CD4-positive, alpha-beta memory T cell (primary cell): ENCODE measurements at regions not wholly inside any gene's neighbourhood (a gene's known extent, or its start where the extent isn't known, plus 50 kb on each side); places are given as distances from the start of the nearest gene placed in this dataset.

ENCODE experiments used
- CTCF ChIA-PET: fragments of 350-600 bp; sonication (Branson Sonifier 250); formaldehyde crosslinking; loops from one replicate; lab custom pipeline; 2021; ENCODE audit warnings: inconsistent platforms; ENCODE audit not compliant: partially characterized antibody; lab: Charles Lee
- POLR2A ChIA-PET: fragments of 350-600 bp; sonication (Branson Sonifier 250); formaldehyde crosslinking; loops from one replicate; lab custom pipeline; 2021; ENCODE audit not compliant: partially characterized antibody; lab: Charles Lee
- DNase-seq, 5 donors: peaks; one replicate each; pipeline versions ENCODE4 v3.0.0 to v3.0.0-alpha.2; 2020 to 2022; ENCODE audit warnings: mixed read lengths in 1 of 5
- H3K27ac ChIP-seq: one replicate; pipeline ENCODE4 v1.7.0; 2013; ENCODE audit warnings: low read depth, low read length
- H3K27me3 ChIP-seq: 2 replicates; pipeline ENCODE4 v1.7.0; 2013; ENCODE audit warnings: mild to moderate bottlenecking, low read length, moderate library complexity; ENCODE audit not compliant: insufficient read depth
- H3K36me3 ChIP-seq: 2 replicates; pipeline ENCODE4 v1.7.0; 2013; ENCODE audit warnings: mild to moderate bottlenecking, low read length, moderate library complexity; ENCODE audit not compliant: insufficient read depth
- H3K4me1 ChIP-seq: 2 replicates; pipeline ENCODE4 v1.7.0; 2013; ENCODE audit warnings: mild to moderate bottlenecking, low read length, moderate library complexity; ENCODE audit not compliant: insufficient read depth
- H3K4me3 ChIP-seq, 2 donors: one replicate each; pipeline ENCODE4 v1.7.0; 2013; ENCODE audit warnings: low read length in 2 of 2, mild to moderate bottlenecking in 1 of 2
- H3K9me3 ChIP-seq, 2 donors: one replicate each; pipeline ENCODE4 v1.7.0; 2013; ENCODE audit warnings: low read length in 2 of 2, control low read depth in 1 of 2; ENCODE audit not compliant: control insufficient read depth in 1 of 2
- H3K27ac Mint-ChIP-seq, 7 donors: one replicate each; pipeline ENCODE4 v1.8.0; 2020 to 2021; ENCODE audit warnings: mixed read lengths in 7 of 7, mild to moderate bottlenecking in 6 of 7, inconsistent platforms in 3 of 7, moderate library complexity in 3 of 7
- H3K27me3 Mint-ChIP-seq, 2 donors: one replicate each; pipeline ENCODE4 v1.8.0; 2020 to 2021; ENCODE audit warnings: mixed read lengths in 2 of 2
- H3K36me3 Mint-ChIP-seq, 2 donors: one replicate each; pipeline ENCODE4 v1.8.0; 2020 to 2021; ENCODE audit warnings: mixed read lengths in 2 of 2, inconsistent platforms in 1 of 2, mild to moderate bottlenecking in 1 of 2
- H3K4me1 Mint-ChIP-seq, 4 donors: one replicate each; pipeline ENCODE4 v1.8.0; 2020 to 2021; ENCODE audit warnings: mixed read lengths in 4 of 4, mild to moderate bottlenecking in 1 of 4
- H3K4me3 Mint-ChIP-seq, 8 donors: one replicate each; pipeline ENCODE4 v1.8.0; 2020 to 2021; ENCODE audit warnings: mixed read lengths in 8 of 8, mild to moderate bottlenecking in 7 of 8, moderate library complexity in 6 of 8, inconsistent platforms in 3 of 8
- H3K9me3 Mint-ChIP-seq, 8 donors: one replicate each; pipeline ENCODE4 v1.8.0; 2020 to 2021; ENCODE audit warnings: mixed read lengths in 8 of 8, mild to moderate bottlenecking in 5 of 8, inconsistent platforms in 3 of 8, moderate library complexity in 1 of 8
- intact Hi-C: fragments of 100-400 bp; cut with micrococcal nuclease; formaldehyde crosslinking; loops from one replicate; pipeline ENCODE4 v1.15.1; 2023

DNA sequence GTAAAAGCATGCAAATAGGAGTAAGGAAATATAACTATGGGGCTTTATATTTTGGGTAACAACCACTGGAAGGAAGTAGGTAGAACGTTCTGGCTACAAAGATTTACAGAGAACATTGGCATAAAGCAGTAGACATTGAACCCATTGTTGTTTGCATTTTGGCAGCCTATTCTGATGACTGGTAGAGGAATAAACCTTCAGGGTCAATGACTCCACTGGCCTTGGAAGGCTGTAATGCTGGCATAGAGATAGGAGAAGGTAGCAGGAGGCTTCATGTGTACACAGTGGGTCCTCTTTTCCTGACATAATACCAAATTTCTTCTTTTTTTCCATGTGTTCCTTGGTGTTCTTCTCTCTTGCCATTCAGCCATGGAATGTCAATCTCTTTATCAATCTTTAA, 462.8 kb upstream of the ZNF462 start:
- Mint-ChIP-seq H3K4me1 (no peaks in the 10 kb centered on the region), H3K9me3 (peaks cover 0 to 9% (median 5%) of the 10 kb centered on the region in 8 donors), H3K27ac (no peak overlapping the region), H3K36me3 (no peaks in the 10 kb centered on the region), H3K4me3 (no peak overlapping the region), H3K27me3 (no peaks in the 10 kb centered on the region)
- Histone ChIP-seq H3K27ac (no peak overlapping the region), H3K9me3 (no peaks in the 10 kb centered on the region), H3K27me3 (no peaks in the 10 kb centered on the region), H3K4me1 (no peaks in the 10 kb centered on the region), H3K4me3 (no peak overlapping the region), H3K36me3 (no peaks in the 10 kb centered on the region)
- CTCF ChIA-PET: no interaction called here
- intact Hi-C loops: no loop called here
- DNase-seq: no peak
- POLR2A ChIA-PET: no interaction called here

DNA sequence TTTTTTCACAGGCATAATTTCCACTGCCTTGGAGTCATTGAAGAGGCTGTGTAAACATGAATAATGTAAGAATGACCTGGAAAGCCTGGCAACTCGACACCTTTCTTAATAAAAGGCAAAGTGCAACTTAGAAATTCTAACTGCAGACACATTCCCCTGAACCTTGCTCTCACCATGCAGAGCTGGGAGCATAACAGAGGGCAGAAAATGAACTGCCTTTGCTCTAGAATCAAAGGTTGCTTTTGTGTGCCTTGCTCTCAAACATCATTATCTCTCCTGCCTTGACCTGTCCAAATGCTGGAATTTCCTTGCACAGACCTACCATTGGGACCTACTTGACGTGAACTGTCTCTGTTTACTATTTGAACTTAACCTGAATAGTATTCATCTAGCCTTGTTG, 462.0 kb upstream of the ZNF462 start:
- Histone ChIP-seq H3K4me3 (no peak overlapping the region), H3K27ac (no peak overlapping the region), H3K36me3 (no peaks in the 10 kb centered on the region), H3K27me3 (no peaks in the 10 kb centered on the region), H3K4me1 (no peaks in the 10 kb centered on the region), H3K9me3 (no peaks in the 10 kb centered on the region)
- no peaks in the 10 kb centered on the region for H3K4me1 Mint-ChIP-seq
- ChIA-PET POLR2A (no interaction called here), CTCF (no interaction called here)
- H3K36me3 Mint-ChIP-seq: no peaks in the 10 kb centered on the region
- no peak overlapping the region for H3K27ac Mint-ChIP-seq
- intact Hi-C loops: no loop called here
- no peak for DNase-seq
- no peaks in the 10 kb centered on the region for H3K27me3 Mint-ChIP-seq
- H3K4me3 Mint-ChIP-seq: no peak overlapping the region
- peaks cover 0 to 9% (median 5%) of the 10 kb centered on the region in 8 donors for H3K9me3 Mint-ChIP-seq

DNA sequence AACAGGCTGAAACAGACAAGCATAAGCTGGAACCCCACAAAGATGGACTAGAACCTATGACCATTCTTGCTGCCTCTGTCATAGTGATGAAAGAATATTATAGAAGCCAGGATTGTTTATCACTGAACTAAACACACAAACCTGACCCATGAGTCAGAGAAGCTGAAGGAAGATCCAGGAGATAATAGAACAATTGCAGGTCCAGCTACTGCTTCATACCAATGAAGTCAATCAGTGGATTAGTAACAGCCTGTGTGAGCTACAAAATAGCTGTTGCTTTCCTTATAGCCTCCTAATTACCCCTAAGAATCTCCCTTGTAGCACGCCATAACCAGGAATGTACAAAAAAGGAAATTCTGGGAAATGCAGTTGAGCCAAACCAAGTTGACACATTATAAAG, 459.9 kb upstream of the ZNF462 start:
- H3K27ac ChIP-seq: no peak overlapping the region
- Mint-ChIP-seq H3K36me3 (no peaks in the 10 kb centered on the region), H3K27ac (no peak overlapping the region), H3K4me1 (no peaks in the 10 kb centered on the region), H3K9me3 (peaks cover 0 to 12% (median 5%) of the 10 kb centered on the region in 8 donors), H3K27me3 (no peaks in the 10 kb centered on the region), H3K4me3 (no peak overlapping the region)
- no peaks in the 10 kb centered on the region for H3K9me3 ChIP-seq
- DNase-seq: no peak
- no peaks in the 10 kb centered on the region for H3K4me1 ChIP-seq
- H3K27me3 ChIP-seq: no peaks in the 10 kb centered on the region
- ChIA-PET POLR2A (no interaction called here), CTCF (no interaction called here)
- H3K4me3 ChIP-seq: no peak overlapping the region
- H3K36me3 ChIP-seq: no peaks in the 10 kb centered on the region
- intact Hi-C loops: no loop called here

DNA sequence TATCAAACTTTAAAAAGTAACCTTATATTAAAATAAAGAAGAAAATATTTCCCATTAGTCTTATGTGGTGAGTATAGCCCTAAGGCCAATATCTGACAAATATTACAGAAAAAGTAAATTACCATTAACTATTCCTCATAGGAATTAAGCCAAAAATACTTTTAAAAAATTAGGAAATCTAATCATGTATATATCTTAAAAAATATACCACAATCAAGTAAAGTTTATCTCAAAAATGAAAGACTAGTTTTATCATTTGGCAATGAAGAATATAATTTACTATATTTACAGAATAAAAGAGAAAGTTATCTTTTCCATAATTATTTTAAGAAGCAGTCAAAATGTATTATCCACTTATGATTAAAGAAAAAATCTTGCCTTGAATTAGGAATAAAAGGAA, 458.8 kb upstream of the ZNF462 start:
- no peaks in the 10 kb centered on the region for H3K36me3 Mint-ChIP-seq
- ChIA-PET CTCF (no interaction called here), POLR2A (no interaction called here)
- no peak for DNase-seq
- no peaks in the 10 kb centered on the region for H3K27me3 Mint-ChIP-seq
- Histone ChIP-seq H3K36me3 (no peaks in the 10 kb centered on the region), H3K4me3 (no peak overlapping the region), H3K4me1 (no peaks in the 10 kb centered on the region), H3K9me3 (no peaks in the 10 kb centered on the region), H3K27ac (no peak overlapping the region), H3K27me3 (no peaks in the 10 kb centered on the region)
- H3K4me1 Mint-ChIP-seq: no peaks in the 10 kb centered on the region
- no peak overlapping the region for H3K27ac Mint-ChIP-seq
- H3K9me3 Mint-ChIP-seq: peaks cover 0 to 14% (median 6%) of the 10 kb centered on the region in 8 donors
- intact Hi-C loops: no loop called here
- no peak overlapping the region for H3K4me3 Mint-ChIP-seq

DNA sequence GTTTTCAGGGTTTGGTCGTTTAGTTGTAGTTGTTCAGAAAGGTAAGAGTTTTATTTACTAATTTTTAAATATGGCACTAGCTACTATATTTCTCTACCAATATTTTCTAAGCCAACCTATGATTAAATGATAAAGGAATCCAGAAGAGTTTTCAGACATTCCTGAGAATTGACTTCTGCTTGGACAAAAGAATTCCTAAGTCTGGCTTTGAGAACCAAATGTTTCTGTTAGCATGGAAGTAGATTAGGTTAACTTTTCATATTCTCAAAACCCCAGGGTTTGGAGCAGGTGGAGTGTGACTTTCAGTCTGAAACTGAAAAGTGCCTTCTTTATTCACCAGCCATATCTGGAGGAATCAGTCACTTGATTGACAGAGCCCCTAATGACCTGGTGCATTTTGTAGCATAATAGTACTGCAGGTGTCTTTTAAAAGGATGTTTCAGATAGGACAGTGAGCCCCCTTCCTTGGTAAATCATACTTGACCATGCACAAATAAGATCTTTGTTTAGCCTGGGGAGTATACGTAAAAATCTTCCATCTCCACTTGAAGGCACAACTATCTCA, 457.0 kb upstream of the ZNF462 start:
- Mint-ChIP-seq H3K9me3 (peaks cover 0 to 14% (median 5%) of the 10 kb centered on the region in 8 donors), H3K27ac (no peak overlapping the region), H3K27me3 (no peaks in the 10 kb centered on the region), H3K36me3 (no peaks in the 10 kb centered on the region), H3K4me3 (no peak overlapping the region), H3K4me1 (no peaks in the 10 kb centered on the region)
- Histone ChIP-seq H3K27me3 (no peaks in the 10 kb centered on the region), H3K9me3 (no peaks in the 10 kb centered on the region), H3K4me3 (no peak overlapping the region), H3K27ac (no peak overlapping the region), H3K36me3 (no peaks in the 10 kb centered on the region), H3K4me1 (no peaks in the 10 kb centered on the region)
- POLR2A ChIA-PET: no interaction called here
- no peak for DNase-seq
- CTCF ChIA-PET: no interaction called here
- intact Hi-C loops: no loop called here

DNA sequence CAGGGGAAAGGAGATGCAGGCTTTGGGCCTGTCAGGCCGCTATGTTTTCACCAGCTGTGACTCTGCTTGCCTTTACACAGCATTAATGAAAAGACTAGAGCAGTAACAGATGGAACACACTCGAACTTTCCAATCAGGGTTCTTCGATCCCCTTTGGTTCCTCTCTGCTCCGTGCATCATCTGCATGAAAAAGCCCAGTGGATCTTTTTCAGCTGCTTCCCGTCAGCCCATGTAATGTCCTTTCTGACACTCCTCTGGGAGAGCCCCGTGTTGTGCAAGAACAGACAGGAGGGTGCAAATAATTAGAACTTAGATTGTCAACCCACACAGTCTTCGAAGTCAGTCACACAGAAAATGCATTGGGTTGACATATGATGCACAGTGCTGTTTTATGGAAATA, 448.9 kb upstream of the ZNF462 start:
- Histone ChIP-seq H3K4me3 (no peak overlapping the region), H3K27me3 (no peaks in the 10 kb centered on the region), H3K9me3 (peaks cover 0 to 3% of the 10 kb centered on the region in 2 donors), H3K36me3 (no peaks in the 10 kb centered on the region), H3K27ac (no peak overlapping the region), H3K4me1 (no peaks in the 10 kb centered on the region)
- Mint-ChIP-seq H3K36me3 (no peaks in the 10 kb centered on the region), H3K27ac (no peak overlapping the region), H3K4me1 (no peaks in the 10 kb centered on the region), H3K4me3 (no peak overlapping the region), H3K9me3 (peaks cover 0 to 23% (median 17%) of the 10 kb centered on the region in 8 donors), H3K27me3 (no peaks in the 10 kb centered on the region)
- intact Hi-C loops: no loop called here
- no peak for DNase-seq
- ChIA-PET POLR2A (no interaction called here), CTCF (no interaction called here)

DNA sequence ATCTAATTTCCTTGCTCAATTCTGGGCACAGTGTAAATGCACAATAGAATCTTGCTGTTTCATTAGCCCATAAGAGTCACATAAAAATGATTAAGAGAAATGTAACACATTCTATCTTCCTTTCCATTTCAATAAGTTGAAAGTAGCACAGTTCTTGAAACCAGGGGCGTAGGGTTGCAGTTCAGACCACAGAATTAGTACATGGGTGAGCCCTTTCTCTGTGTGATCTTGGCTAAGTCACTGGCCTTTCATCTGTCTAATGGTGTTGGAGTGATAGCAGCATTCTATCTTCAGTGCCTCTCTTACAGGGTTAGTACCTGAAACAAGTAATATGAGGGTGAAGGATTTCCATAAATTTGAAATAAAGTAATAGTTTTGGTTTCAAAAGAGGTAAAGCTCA, 445.3 kb upstream of the ZNF462 start:
- POLR2A ChIA-PET: no interaction called here
- Mint-ChIP-seq H3K36me3 (no peaks in the 10 kb centered on the region), H3K4me3 (no peak overlapping the region), H3K27ac (no peak overlapping the region), H3K27me3 (no peaks in the 10 kb centered on the region), H3K4me1 (no peaks in the 10 kb centered on the region), H3K9me3 (peaks cover 0 to 31% (median 17%) of the 10 kb centered on the region in 8 donors)
- CTCF ChIA-PET: no interaction called here
- DNase-seq: no peak
- Histone ChIP-seq H3K9me3 (peaks cover 0 to 3% of the 10 kb centered on the region in 2 donors), H3K36me3 (no peaks in the 10 kb centered on the region), H3K27ac (no peak overlapping the region), H3K4me3 (no peak overlapping the region), H3K4me1 (no peaks in the 10 kb centered on the region), H3K27me3 (no peaks in the 10 kb centered on the region)
- intact Hi-C loops: no loop called here

DNA sequence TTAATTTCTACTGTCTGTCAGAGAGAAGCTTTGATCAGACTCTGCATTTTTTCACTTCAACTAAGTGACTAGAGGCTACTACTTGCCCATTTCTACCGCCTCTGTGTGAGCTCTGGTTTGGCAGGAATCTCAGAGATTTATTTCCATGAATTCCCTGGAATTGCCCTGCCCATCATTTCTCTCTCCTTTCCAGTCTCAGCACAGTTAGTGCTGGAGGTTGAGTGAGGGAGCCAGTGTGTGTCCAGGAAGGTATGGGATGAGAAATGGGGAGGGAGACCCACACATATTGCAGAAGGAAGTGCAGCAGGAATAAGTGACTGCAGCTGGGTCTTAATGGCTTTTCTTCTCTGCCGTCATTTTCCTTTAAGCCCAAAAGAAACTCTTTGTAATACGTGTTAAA, 443.1 kb upstream of the ZNF462 start:
- Histone ChIP-seq H3K27me3 (no peaks in the 10 kb centered on the region), H3K36me3 (no peaks in the 10 kb centered on the region), H3K4me3 (no peak overlapping the region), H3K9me3 (peaks cover 0 to 3% of the 10 kb centered on the region in 2 donors), H3K27ac (no peak overlapping the region), H3K4me1 (no peaks in the 10 kb centered on the region)
- ChIA-PET CTCF (no interaction called here), POLR2A (no interaction called here)
- no peaks in the 10 kb centered on the region for H3K27me3 Mint-ChIP-seq
- intact Hi-C loops: no loop called here
- no peaks in the 10 kb centered on the region for H3K36me3 Mint-ChIP-seq
- H3K9me3 Mint-ChIP-seq: peaks cover 4 to 30% (median 20%) of the 10 kb centered on the region in 8 donors
- H3K4me3 Mint-ChIP-seq: no peak overlapping the region
- DNase-seq: no peak
- H3K4me1 Mint-ChIP-seq: no peaks in the 10 kb centered on the region
- H3K27ac Mint-ChIP-seq: no peak overlapping the region
